Trophoblast cell (in vitro differentiated cells and primary cell): ENCODE measurements at regions not wholly inside any gene's neighbourhood (a gene's known extent, or its start where the extent isn't known, plus 50 kb on each side); places are given as distances from the start of the nearest gene placed in this dataset.
A peak's percentile ranks its signal among the peaks of the same experiment; 100 is the strongest.

Experiments
- DNase-seq, 2 donors: peaks; one replicate each; pipeline ENCODE4 v3.0.0-alpha.2; 2016
- H2AFZ ChIP-seq: 2 replicates; pipeline ENCODE4 v1.6.1; 2013; ENCODE audit warnings: low read length, moderate library complexity, mild to moderate bottlenecking; ENCODE audit not compliant: insufficient read depth, poor library complexity
- H2AK5ac ChIP-seq: 2 replicates; pipeline ENCODE4 v1.6.1; 2013; ENCODE audit warnings: mild to moderate bottlenecking, low read length
- H2BK120ac ChIP-seq: 2 replicates; pipeline ENCODE4 v1.6.1; 2013; ENCODE audit warnings: low read length, mild to moderate bottlenecking, moderate library complexity; ENCODE audit not compliant: insufficient read depth, poor library complexity
- H2BK12ac ChIP-seq: 2 replicates; pipeline ENCODE4 v1.6.1; 2013; ENCODE audit warnings: mild to moderate bottlenecking, low read length, moderate library complexity
- H2BK5ac ChIP-seq: 2 replicates; pipeline ENCODE4 v1.6.1; 2013; ENCODE audit warnings: low read length, low read depth, moderate library complexity, mild to moderate bottlenecking; ENCODE audit not compliant: poor library complexity
- H3K14ac ChIP-seq: 2 replicates; pipeline ENCODE4 v1.6.1; 2013; ENCODE audit warnings: mild to moderate bottlenecking, low read length
- H3K18ac ChIP-seq: 2 replicates; pipeline ENCODE4 v1.6.1; 2013; ENCODE audit warnings: mild to moderate bottlenecking, low read length
- H3K23ac ChIP-seq: 2 replicates; pipeline ENCODE4 v1.6.1; 2013; ENCODE audit warnings: low read length
- H3K27ac ChIP-seq: 2 replicates; pipeline ENCODE4 v1.5.1; 2013; ENCODE audit warnings: low read depth, mild to moderate bottlenecking, inconsistent platforms, low read length, moderate library complexity
- H3K27me3 ChIP-seq: 2 replicates; pipeline ENCODE4 v1.6.1; 2013; ENCODE audit warnings: inconsistent platforms, mild to moderate bottlenecking, low read length, moderate library complexity; ENCODE audit not compliant: insufficient read depth
- H3K36me3 ChIP-seq, 2 experiments: 1 replicate in 1 of 2; 2 replicates in 1 of 2; pipeline ENCODE4 v1.6.1; 2013; ENCODE audit warnings: low read length in 2 of 2, mild to moderate bottlenecking in 2 of 2, moderate library complexity in 1 of 2; ENCODE audit not compliant: insufficient read depth in 2 of 2, control insufficient read depth in 1 of 2
- H3K4ac ChIP-seq: 2 replicates; pipeline ENCODE4 v1.6.1; 2013; ENCODE audit warnings: low read depth, mild to moderate bottlenecking, low read length, moderate library complexity
- H3K4me1 ChIP-seq, 2 experiments: 1 replicate in 1 of 2; 2 replicates in 1 of 2; pipeline ENCODE4 v1.6.1; 2013; ENCODE audit warnings: low read length in 2 of 2, mild to moderate bottlenecking in 2 of 2, moderate library complexity in 1 of 2; ENCODE audit not compliant: insufficient read depth in 2 of 2, control insufficient read depth in 1 of 2
- H3K4me2 ChIP-seq: 2 replicates; pipeline ENCODE4 v1.6.1; 2013; ENCODE audit warnings: inconsistent platforms, mild to moderate bottlenecking, low read length, moderate library complexity
- H3K4me3 ChIP-seq: 2 replicates; pipeline ENCODE4 v1.5.1; 2013; ENCODE audit warnings: mild to moderate bottlenecking, low read depth, low read length, inconsistent platforms
- H3K79me1 ChIP-seq: one replicate; pipeline ENCODE4 v1.6.1; 2013; ENCODE audit warnings: low read length
- H3K79me2 ChIP-seq: 2 replicates; pipeline ENCODE4 v1.6.1; 2013; ENCODE audit warnings: low read length, mild to moderate bottlenecking; ENCODE audit not compliant: control insufficient read depth, insufficient read depth, poor library complexity
- H3K9ac ChIP-seq: 2 replicates; pipeline ENCODE4 v1.6.1; 2013; ENCODE audit warnings: mild to moderate bottlenecking, low read length
- H3K9me3 ChIP-seq: 2 replicates; pipeline ENCODE4 v1.6.1; 2013; ENCODE audit warnings: low read depth, mild to moderate bottlenecking, control low read depth, inconsistent platforms, low read length; ENCODE audit not compliant: insufficient read depth
- H4K12ac ChIP-seq: 2 replicates; pipeline ENCODE4 v1.6.1; 2013; ENCODE audit warnings: low read depth, mild to moderate bottlenecking, low read length, moderate library complexity
- H4K8ac ChIP-seq: 2 replicates; pipeline ENCODE4 v1.6.1; 2013; ENCODE audit warnings: low read depth, mild to moderate bottlenecking, low read length, moderate library complexity
- H4K91ac ChIP-seq: one replicate; pipeline ENCODE4 v1.6.1; 2013; ENCODE audit warnings: low read depth, mild to moderate bottlenecking, low read length, moderate library complexity
- WGBS: extraction: QIAGEN DNeasy Blood & Tissue Kit; methylation state at CpG from one replicate; pipeline ENCODE4 v1.1.7; 2013; ENCODE audit warnings: missing lambda C conversion rate; ENCODE audit not compliant: insufficient read length, insufficient coverage; ENCODE audit errors: extremely low coverage; 5-methylcytosine and 5-hydroxymethylcytosine counted together

GRCh38 chr10:88209231-88209630 is 345.8 kb downstream of the PTEN start:
- Histone ChIP-seq H3K9ac (no peak overlapping the region), H3K23ac (no peak overlapping the region), H2BK120ac (no peak overlapping the region), H3K9me3 (no peaks in the 10 kb centered on the region), H4K8ac (no peak overlapping the region), H2BK5ac (no peak overlapping the region), H3K4ac (no peak overlapping the region), H3K4me1 (no peaks in the 10 kb centered on the region), H3K14ac (no peak overlapping the region), H2AK5ac (no peak overlapping the region), H3K79me2 (no peaks in the 10 kb centered on the region), H3K79me1 (no peaks in the 10 kb centered on the region), H3K4me2 (no peak overlapping the region), H4K91ac (no peak overlapping the region), H3K4me3 (no peak overlapping the region), H3K27ac (no peak overlapping the region), H2BK12ac (no peak overlapping the region), H4K12ac (no peak overlapping the region), H2AFZ (no peak overlapping the region), H3K18ac (no peak overlapping the region), H3K36me3 (no peaks in the 10 kb centered on the region), H3K27me3 (no peaks in the 10 kb centered on the region)
- WGBS: no CpG with 5 or more reads among the region's 4 CpGs
- no peak for DNase-seq

- H3K79me2 ChIP-seq: no peaks in the 10 kb centered on the region
- no peak overlapping the region for H4K8ac ChIP-seq
- WGBS: no CpG with 5 or more reads among the region's 5 CpGs
- no peaks in the 10 kb centered on the region for H3K79me1 ChIP-seq
- no peaks in the 10 kb centered on the region for H3K4me1 ChIP-seq
- no peak overlapping the region for H3K4me2 ChIP-seq
- H3K36me3 ChIP-seq: no peaks in the 10 kb centered on the region
- no peak overlapping the region for H3K4ac ChIP-seq
- H3K9ac ChIP-seq: no peak overlapping the region
- H3K27ac ChIP-seq: no peak overlapping the region
- H2AFZ ChIP-seq: no peak overlapping the region
- H4K91ac ChIP-seq: no peak overlapping the region
- no peak overlapping the region for H4K12ac ChIP-seq
- H3K18ac ChIP-seq: no peak overlapping the region
- no peak overlapping the region for H3K4me3 ChIP-seq
- H2BK12ac ChIP-seq: no peak overlapping the region
- H3K23ac ChIP-seq: no peak overlapping the region
- H2BK5ac ChIP-seq: no peak overlapping the region
- H2BK120ac ChIP-seq: no peak overlapping the region
- peak in 1 of 2 donors; percentile 47 for DNase-seq
- no peak overlapping the region for H2AK5ac ChIP-seq
- H3K27me3 ChIP-seq: no peaks in the 10 kb centered on the region
- H3K14ac ChIP-seq: no peak overlapping the region
- H3K9me3 ChIP-seq: no peaks in the 10 kb centered on the region
Measured at GRCh38 chr10:88209837-88210561, 346.6 kb downstream of the PTEN start.

- H3K4ac ChIP-seq: no peak overlapping the region
- no peak overlapping the region for H4K91ac ChIP-seq
- no peaks in the 10 kb centered on the region for H3K79me1 ChIP-seq
- H3K23ac ChIP-seq: peak overlapping the region; percentile 40
- H3K9ac ChIP-seq: no peak overlapping the region
- H3K18ac ChIP-seq: no peak overlapping the region
- no peaks in the 10 kb centered on the region for H3K9me3 ChIP-seq
- DNase-seq: no peak
- no peak overlapping the region for H3K14ac ChIP-seq
- no peak overlapping the region for H2AK5ac ChIP-seq
- no peaks in the 10 kb centered on the region for H3K27me3 ChIP-seq
- H3K36me3 ChIP-seq: no peaks in the 10 kb centered on the region
- H3K27ac ChIP-seq: no peak overlapping the region
- H2BK5ac ChIP-seq: no peak overlapping the region
- H4K12ac ChIP-seq: no peak overlapping the region
- no peak overlapping the region for H3K4me2 ChIP-seq
- H2BK120ac ChIP-seq: no peak overlapping the region
- H3K79me2 ChIP-seq: no peaks in the 10 kb centered on the region
- H2AFZ ChIP-seq: no peak overlapping the region
- no peak overlapping the region for H3K4me3 ChIP-seq
- H3K4me1 ChIP-seq: no peaks in the 10 kb centered on the region
- H4K8ac ChIP-seq: no peak overlapping the region
- no CpG with 5 or more reads among the region's 1 CpG for WGBS
- no peak overlapping the region for H2BK12ac ChIP-seq
Measured at GRCh38 chr10:88211230-88211629, 347.8 kb downstream of the PTEN start.

GRCh38 chr10:88212069-88212468 is 348.6 kb downstream of the PTEN start:
- H3K9me3 ChIP-seq: no peaks in the 10 kb centered on the region
- no peak overlapping the region for H3K4ac ChIP-seq
- no peak overlapping the region for H4K12ac ChIP-seq
- H3K4me3 ChIP-seq: no peak overlapping the region
- no peak overlapping the region for H3K27ac ChIP-seq
- no peak overlapping the region for H3K23ac ChIP-seq
- no peaks in the 10 kb centered on the region for H3K36me3 ChIP-seq
- H2BK12ac ChIP-seq: no peak overlapping the region
- no peak overlapping the region for H4K8ac ChIP-seq
- no peak overlapping the region for H2BK5ac ChIP-seq
- no peaks in the 10 kb centered on the region for H3K27me3 ChIP-seq
- H2BK120ac ChIP-seq: no peak overlapping the region
- no peaks in the 10 kb centered on the region for H3K4me1 ChIP-seq
- no peak overlapping the region for H3K14ac ChIP-seq
- H3K9ac ChIP-seq: no peak overlapping the region
- H3K79me1 ChIP-seq: no peaks in the 10 kb centered on the region
- no peak overlapping the region for H2AFZ ChIP-seq
- no peak overlapping the region for H3K4me2 ChIP-seq
- H3K79me2 ChIP-seq: no peaks in the 10 kb centered on the region
- no peak overlapping the region for H3K18ac ChIP-seq
- H2AK5ac ChIP-seq: no peak overlapping the region
- no peak overlapping the region for H4K91ac ChIP-seq
- no peak for DNase-seq
